DMS153 treated with DMSO at 0.1 percent for 48 hours (cell line): ENCODE measurements at regions not wholly inside any gene's neighbourhood (a gene's known extent, or its start where the extent isn't known, plus 50 kb on each side); places are given as distances from the start of the nearest gene placed in this dataset.
"Not testable (repeated sequence)": the region's sequence is repeated elsewhere in the genome, so short reads cannot be mapped to it uniquely, and the experiment has no call there.

Experiments
- DNase-seq: peaks from one replicate; lab custom pipeline; 2025; ENCODE audit not compliant: unreplicated experiment; lab: John Stamatoyannopoulos, UW

DNA sequence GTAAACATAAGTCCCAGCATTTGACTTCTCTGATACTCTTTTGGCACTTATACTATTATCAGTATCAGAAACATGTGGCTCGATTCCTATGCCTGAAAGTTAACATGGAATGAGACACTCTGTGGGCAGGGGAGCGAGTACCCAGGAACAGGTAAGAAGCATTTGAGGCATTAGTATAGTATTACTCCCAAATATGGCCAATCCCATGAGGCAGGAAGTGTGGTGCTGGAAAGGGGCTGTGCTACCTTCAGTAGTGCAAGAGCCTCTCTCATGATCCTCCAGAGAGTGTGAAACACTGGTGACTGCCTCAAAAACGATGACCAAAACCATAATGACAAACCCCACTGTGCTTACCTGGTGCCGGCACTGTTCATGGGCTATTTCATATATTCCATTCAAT is 415.1 kb downstream of the SOX11 start:
- no peak for DNase-seq

DNA sequence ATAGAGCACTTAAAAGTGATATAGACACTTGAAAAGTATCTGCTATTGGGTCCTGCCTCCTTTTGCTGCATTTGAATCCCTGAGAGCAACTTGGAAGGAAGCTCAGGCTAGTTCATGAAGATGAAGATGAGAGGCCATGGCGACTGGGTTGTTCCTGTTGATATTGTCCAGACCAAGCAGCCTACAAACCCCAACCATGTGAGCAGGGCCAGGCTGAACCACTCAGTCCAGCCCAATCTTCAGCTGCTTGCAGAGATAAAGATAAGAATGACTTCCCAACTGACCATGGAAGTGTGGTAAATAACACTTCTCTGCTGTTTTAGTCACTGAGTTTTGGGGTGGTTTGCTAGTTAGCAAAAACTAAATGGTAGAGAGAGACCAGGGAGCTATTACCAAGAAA is 417.6 kb downstream of the SOX11 start:
- no peak for DNase-seq

DNA sequence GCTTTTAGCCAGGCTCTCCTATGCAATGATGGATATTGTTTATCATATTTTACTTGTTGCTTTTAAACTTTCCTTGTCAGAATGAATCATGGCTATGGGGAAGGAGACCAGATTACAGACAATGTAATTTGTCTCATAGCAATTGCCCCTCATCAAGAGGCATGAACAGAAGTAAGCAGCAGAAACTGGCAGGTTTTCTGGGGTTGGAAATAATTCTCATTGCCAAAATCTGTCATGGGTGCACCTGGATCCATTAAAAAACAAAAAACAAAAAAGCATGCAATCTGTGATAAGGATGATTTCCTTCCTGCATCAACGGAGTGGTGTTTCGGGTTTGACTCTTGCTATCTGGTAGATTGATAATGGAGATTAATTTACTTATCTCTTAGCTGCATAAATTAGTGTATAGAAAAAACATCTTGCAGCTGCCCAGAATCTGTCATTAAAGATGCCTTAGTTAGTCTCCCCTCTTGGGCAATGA is 419.6 kb downstream of the SOX11 start:
- no peak for DNase-seq

DNA sequence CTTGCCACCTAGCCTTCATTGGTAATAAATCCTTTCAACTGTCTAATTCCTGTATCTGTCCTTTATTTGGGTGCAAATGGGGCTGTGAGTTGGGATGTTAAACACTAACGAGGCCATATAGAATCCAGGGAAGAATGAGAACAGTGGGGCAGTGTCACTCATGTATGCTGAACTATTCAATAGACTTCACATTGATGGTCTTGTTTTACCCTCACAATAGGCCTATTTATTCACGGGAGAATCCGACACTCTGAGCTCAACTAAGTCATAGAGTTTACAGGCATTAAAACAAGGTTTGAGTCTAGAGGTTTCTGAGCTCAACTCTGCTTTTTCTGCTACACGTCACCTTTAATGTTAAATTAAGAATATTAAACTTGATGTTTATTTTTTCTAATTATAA is 421.6 kb downstream of the SOX11 start:
- no peak for DNase-seq

DNA sequence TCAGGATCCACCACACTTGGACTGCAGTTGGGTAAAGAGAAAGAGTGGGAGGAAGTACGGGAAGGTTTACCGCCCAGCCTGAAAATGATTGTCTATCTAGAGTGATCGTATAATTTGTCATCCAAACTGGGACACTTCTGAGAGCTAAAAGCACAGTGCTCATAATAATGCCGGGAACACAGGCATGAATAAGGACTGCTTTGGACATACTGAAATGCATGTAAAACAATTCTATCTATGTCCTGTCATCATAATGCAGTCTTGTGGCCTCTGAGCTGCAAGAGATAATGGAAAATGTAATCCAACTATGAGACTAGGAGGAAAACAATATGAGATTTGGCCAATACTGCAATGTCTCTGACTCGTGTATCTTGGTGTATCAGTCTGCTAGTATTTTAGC is 435.5 kb downstream of the SOX11 start:
- DNase-seq: no peak

DNA sequence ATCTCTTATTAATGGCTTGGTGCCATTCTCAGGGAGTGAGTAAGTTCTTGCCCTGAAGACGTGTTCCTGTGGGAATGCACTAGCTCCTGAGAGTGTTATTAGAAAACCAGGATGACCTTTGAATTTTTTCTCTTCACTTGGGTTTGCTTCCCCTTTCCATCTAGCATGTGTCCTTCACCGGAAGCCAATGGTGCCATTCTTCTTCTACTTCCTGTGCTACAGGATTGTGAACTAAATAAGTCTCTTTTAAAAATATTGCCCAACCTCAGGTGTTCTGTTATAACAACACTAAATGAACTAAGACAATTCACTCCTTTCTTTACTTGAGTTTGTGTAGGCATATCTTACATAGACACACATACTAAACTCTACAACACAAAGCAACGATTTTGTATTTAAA is 447.0 kb downstream of the SOX11 start:
- DNase-seq: no peak

DNA sequence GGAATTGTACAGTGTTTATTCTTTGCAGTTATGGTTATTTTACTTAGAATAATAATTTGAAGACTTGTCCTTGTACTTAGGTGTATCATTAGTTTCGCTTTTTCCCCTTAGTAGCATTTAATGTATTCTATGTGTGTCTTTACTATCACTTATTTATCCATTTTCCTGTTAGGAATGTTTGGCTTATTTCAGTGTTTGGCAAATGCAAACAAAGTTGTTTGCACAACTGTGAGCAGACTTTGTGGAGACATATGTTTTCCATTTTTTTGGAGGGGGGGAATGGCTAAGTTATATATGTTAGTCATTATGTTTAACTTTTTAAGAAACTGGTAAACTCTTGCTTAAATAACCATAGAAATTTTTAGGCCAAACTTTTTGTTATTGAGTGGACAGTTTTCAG is 447.7 kb downstream of the SOX11 start:
- DNase-seq: no peak

DNA sequence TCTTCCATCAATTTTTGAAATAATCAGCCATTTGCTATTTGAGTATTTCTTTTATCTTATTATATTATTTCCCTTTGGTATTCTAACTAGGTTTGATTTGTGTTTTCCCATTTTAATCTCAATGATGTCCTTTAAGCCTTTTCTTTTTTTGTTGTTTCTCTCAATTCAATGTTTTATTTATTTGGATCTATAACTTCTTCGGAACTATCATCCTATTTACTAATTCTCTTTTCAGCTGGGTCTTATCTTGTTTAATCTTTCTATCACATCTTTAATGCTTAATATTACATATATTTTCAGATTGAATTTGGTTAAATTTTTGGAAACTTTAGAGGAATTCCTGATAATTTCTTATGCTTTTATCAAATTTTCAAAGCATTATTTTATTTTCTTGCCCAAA is 448.3 kb downstream of the SOX11 start:
- no peak for DNase-seq

DNA sequence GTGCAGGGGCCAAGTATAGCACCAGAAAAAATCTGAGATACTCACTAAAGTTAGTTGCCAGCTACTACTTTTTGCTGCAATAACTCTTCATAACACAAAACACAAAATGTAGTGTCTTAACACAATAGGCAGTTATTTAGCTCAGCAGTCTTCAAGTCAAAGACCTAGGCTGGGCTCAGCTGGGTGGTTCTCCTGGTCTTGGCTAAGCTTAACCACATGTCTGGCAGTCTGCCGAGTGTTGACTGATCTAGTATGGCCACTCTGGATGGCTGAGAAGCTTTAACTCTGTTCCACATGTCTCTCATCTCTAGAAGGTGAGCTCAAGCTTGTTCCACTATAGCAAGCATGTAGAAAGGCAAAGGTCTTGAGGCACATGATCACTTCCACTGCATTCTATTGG is 451.6 kb downstream of the SOX11 start:
- DNase-seq: no peak

DNA sequence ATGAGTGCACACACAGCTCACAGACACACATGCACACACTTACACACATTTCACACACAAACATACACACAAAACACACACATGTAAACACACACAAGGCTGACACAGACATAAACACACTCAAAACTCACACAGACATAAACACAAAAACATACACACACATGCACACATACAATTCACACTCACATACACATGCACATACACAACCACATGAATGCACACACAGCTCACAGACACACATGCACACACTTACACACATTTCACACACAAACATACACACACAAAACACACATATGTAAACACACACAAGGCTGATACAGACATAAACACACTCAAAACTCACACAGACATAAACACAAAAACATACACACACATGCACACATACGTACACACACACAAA is 455.0 kb downstream of the SOX11 start:
- DNase-seq: not testable (repeated sequence)

DNA sequence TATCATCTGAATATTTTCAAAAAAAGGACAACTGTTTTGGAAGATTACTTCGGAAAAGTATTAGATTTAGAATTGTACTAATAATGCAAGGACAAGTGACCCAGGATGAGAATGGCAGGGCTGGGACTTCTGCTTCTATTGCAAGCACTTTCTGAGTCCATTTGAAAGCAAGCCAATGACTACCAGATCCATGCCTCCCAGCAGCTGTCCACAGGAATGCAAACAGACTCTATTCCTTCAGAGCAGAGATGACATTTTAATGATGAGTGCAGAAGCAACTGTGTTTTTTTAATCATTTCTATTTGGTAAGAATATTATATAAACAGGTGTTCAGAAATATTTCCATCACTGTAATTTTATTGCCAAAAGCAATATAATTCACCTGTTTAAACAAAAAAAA is 456.7 kb downstream of the SOX11 start:
- DNase-seq: no peak

DNA sequence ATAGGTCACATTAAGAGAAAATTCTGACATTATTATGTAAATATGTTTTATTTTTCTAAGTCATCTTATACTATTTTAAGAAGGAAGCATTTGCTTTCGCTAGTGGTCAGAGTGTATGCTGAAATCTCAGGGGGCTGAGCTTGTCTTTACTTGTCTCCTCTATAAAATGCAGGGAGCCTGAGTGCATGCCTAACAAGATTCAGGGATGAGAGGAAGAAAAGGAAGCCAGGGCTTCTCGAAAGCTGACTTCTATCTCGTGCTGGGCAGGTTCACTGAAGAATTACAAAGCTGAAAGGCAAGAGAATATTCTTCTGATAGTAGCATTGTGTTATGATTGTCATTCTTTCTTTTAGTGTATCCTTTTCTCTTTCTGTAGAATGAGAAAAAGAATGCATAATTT is 467.4 kb downstream of the SOX11 start:
- DNase-seq: no peak

DNA sequence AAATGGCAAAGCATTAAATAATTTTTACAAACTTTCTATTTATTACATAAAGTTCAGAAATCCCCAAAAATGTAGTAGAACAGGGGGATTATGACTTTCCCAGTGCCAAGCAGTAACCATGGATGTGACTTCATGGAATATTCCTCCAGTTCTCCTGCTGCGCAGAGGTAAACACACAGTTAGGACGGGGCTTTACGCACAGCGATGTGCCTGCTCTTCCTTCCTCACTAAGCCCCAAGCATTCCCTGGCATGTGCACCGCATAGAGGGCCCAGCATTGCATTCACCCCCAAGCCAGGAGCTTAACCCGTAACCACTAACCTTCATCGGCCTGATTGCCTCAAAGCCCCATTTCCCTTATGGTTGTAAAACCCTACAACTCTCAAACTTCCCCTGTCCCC is 471.7 kb downstream of the SOX11 start:
- no peak for DNase-seq

DNA sequence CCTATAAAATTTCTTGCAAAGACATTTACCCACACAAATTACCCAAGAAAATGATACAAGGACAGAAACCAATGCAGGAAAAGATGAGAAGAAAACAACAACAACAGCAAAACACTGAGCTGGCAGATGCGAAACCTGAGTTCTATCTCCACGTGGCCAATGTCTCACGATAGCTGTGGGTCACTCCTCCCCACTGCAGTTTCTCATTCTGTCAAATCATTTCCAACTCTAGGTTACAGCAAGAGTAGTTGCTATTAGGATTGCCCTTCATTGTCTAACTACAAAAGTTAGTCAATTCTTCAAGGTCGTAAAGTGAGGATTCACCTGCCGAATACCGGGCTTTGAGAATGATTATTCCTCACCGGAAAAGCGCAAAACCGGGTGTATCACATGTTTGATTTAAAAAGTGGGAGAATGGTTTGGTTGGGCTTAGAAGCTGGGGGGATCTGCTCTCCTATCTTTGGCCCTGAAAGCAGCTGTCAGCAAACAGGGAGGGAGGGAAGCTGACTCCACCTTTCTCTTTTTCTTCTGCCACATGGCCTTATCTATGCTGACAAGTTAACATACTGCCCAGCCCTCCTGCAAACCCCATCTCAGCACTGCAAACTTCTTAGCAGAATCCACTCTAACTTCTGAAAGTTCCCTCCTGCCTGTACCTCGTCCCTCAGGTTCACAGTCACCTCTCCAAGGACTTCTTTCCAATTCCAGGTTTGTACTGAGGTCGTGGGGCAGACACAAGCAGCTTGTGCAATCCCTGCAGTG is 473.0 kb downstream of the SOX11 start:
- DNase-seq: no peak

DNA sequence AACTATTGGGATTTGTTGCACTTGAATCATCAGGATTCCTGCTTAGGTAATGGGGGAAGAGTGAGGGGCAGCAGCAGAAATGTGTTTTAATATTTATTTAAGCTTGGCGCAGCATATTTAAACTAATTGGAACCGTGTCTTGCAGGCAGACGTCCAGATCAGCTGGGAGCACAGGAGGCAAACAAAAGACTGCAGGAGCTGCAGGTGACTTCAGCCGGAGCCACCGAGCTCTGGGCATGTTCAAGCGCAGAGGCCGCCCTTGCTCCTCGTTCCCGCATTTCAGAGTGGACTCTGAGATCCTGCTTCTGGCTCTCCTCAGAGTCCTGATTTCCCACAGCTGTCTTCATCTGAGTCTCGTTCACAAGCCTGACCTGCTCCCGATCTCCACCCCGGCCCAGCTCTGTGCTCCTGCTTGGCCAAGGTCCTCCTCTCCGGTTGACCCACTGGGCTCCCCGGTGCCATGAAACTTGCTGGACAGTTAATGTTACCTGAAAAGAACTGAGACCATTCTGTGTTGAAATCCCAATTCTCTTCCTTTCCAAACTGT is 475.5 kb downstream of the SOX11 start:
- no peak for DNase-seq

DNA sequence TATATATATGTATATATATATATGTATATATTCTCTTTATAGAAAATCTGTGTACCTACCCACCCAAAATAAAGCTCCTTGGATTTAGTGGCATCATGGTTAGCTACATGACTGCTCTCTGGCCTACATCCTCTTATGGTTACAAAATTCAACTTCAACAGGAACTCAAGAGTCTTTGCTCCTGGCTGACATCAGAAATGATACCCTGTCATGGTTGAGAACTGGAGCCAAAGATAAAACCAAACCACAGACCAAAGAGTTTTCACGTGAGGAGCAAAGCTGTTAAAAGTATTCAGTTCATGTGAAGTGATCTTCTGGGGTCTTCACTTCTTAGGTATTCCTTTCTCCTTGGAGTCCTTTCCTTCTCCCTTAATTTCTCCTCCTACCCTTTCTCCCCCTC is 476.3 kb downstream of the SOX11 start:
- no peak for DNase-seq

DNA sequence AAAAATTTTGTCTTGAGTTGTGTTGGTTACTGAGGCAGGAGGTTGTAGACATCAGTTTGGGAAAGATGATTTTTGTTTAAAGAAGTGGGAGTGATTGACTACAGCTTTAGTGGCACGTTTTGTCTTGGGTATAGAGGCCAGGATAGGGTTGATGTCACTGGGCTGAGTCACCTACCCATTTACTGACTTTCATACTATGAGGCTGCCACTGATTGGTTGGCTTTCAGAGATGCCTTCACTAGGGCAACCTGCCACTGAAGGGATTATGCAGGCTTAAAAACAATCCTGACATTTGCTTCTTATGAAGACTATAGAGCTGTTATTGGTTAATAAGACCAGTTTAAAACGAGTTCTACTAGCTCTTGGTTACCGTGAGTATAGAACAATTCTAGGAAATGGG is 479.1 kb downstream of the SOX11 start:
- no peak for DNase-seq

DNA sequence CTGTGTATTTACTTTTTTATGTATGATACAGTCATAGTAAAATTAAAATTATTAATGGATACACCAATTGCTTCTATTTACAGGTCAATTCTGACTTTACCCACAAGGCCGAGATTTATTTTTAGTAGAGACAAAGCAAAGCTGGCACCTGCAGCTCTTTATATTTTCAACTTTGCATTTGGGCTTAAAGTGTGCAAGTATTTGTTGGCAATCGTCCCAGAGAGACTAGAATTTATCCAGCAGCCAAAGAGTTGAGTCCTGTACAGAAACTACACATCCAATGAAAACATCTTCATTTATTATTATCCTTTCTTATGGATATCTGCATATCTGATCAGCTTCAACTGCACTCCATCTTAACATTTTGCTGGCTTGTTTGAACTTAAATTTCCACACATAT is 485.6 kb downstream of the SOX11 start:
- DNase-seq: no peak

DNA sequence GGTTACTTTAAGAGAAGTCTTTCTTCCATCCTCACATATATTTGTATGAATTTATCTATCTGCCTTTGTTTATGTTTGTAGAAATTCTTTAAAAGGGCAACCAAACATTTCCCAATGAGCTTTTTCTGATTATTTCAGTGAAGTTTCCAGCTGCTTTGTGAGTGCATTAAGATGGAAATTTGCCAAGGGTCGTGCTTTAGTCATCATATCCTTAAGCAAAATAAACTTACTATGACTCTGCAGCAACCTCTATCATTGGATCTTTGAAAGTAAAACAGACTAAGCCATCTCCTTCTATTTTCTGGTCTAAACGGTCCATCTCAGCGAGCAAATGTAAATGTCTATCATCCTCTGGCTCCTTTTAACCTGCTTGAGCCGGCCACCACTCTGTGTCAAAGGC is 489.3 kb downstream of the SOX11 start:
- DNase-seq: no peak

DNA sequence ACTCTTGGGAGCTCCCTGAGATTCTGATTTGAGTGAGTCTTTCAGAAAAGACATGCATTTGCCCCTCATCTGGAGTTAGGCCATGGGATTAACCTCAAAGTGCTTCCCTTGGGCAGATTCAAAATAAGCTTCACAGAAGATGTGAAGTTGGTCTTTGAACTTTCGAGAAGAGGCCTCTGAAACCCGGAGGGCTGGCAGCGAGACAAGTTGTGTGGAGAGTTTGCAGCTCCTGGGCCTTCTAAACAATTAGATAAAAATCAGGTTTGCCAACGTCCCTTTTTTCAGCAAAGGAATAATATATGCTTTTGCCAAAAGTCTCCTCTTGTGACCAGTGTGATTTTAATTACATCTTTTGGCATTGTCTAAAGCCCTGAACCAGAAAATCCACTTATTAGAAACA is 489.7 kb downstream of the SOX11 start:
- DNase-seq: no peak

DNA sequence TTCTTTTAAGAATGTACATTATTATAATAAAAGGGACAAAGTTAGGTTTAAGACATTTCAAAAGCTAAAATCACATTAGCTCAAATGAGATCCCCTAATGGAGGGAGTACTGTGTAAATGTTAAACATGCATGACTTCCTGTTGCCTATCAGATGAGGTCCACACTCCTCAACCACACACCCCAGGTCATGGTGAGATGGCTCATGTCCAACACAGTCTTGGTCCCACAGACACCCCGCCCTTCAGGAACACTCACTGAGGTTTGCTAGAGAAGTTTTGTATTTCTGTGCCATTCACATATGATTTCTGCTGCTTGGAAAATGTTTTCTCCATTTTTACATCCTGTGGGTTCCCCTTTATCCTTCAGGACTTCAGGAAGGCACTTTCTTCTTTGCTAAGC is 491.0 kb downstream of the SOX11 start:
- DNase-seq: no peak

DNA sequence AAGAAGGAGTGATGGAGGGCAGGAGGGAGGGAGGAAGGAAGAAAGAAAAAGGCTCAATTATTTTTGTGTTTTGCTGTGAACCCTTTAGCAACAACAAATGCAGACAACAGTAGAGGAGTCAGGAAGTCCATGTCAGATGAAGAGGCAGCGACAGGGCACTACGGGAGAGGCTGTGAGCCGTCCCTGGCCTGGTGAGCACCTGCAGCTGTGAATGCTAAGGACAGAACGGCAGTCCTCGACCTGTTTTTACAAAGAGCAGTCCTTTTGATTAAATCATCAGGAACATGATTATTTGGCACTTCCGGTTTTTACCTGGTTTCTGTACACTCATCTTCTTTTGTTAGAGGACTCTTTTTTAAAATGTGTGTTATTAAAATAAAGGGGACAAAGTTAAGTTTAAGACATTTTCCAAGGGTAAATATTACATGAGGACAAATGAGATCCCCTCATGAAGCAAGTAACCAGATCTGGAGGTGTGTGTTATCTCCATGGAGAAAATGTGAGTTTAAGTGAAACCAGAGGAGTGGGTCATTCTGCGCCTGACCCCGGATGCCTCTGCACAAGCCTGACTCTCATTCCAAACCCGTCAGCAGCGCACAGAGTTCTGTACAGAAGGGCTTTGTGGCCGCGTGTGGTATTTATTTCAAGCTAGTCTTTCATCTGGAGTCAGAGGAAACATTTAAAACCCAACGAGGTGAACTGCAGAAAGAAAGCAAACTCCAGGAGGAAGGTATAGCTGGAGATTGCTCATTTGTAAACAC is 492.5 kb downstream of the SOX11 start:
- peak; percentile 32 for DNase-seq
